GM12864 (cell line): ENCODE measurements at regions not wholly inside any gene's neighbourhood (a gene's known extent, or its start where the extent isn't known, plus 50 kb on each side); places are given as distances from the start of the nearest gene placed in this dataset.

Experiments
- DNase-seq: peaks from one replicate; pipeline ENCODE4 v3.0.0-alpha.2; 2011; ENCODE audit warnings: low read depth
- H3K4me3 ChIP-seq: 2 replicates; pipeline ENCODE4 v1.5.1; 2011; ENCODE audit warnings: mild to moderate bottlenecking, low read depth, low read length, control low read depth
- TF ChIP-seq, protein P1 (sequence below): IDR thresholded peaks from 2 replicates; pipeline ENCODE4 v1.5.1; 2011; ENCODE audit warnings: low read depth, mild to moderate bottlenecking, moderate library complexity, low read length, control low read depth, inconsistent platforms; ENCODE audit errors: missing control alignments

DNA sequence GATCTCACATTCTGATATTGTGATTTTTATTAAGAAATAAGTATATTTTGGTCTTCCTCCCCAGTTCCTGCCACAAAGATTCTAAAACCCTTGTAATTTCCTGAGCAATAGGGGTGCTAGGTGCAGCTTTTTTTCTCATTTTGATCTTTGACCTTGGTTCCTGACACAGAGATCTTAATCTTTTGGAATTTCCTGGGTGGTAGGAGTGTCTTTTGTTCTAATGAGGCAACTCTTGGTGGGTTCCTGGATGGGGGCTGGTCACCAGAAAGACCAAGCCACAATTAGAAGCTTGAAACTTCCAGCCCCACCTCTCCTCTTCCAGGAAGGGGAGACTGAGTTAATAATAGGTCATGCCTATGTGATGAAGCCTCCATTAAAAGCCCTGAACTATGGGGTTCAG lies 334.6 kb downstream of the FOXO1 start:
- H3K4me3 ChIP-seq = no peak overlapping the region
- TF ChIP-seq, protein P1, sequence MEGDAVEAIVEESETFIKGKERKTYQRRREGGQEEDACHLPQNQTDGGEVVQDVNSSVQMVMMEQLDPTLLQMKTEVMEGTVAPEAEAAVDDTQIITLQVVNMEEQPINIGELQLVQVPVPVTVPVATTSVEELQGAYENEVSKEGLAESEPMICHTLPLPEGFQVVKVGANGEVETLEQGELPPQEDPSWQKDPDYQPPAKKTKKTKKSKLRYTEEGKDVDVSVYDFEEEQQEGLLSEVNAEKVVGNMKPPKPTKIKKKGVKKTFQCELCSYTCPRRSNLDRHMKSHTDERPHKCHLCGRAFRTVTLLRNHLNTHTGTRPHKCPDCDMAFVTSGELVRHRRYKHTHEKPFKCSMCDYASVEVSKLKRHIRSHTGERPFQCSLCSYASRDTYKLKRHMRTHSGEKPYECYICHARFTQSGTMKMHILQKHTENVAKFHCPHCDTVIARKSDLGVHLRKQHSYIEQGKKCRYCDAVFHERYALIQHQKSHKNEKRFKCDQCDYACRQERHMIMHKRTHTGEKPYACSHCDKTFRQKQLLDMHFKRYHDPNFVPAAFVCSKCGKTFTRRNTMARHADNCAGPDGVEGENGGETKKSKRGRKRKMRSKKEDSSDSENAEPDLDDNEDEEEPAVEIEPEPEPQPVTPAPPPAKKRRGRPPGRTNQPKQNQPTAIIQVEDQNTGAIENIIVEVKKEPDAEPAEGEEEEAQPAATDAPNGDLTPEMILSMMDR = no peak
- DNase-seq = no peak

DNA sequence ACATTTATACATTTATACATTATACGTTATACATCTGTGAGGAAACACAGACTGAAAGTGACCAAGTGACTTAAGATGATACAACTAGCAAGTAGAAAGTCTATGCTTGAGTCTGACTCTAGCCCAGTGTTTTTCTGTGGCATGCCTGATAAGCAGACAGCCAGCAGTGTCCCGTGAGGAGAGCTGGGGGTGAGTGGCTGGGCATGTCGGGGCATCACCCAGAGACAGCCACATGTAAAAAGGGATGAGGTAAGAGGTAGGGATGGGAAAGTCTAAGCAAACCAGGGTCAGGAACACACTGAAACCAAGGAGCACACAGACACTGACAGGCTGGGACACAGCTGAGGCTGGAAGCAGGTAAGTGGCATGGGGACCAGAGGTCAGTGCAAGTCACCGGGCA lies 333.2 kb downstream of the FOXO1 start:
- TF ChIP-seq, protein P1 = no peak
- no peak overlapping the region for H3K4me3 ChIP-seq
- no peak for DNase-seq

DNA sequence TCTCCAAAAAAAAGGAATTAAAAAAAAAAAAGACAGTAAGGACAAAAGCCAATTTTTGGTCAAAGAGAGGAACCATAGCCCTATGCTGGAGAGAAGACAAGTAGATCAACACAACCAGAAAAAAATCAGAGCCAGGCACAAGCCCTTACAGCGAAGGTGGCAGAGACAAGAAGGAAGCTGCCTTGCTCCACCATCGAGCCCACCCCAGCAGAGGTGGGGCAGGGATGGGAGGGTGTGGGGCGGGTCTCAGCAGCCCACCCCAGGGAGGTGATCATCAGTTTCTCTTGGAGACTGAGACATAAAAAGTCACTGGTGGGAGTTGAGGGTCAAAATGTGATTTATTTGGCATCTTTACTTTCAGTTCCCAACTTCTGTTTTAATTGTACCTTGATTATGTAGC lies 332.4 kb downstream of the FOXO1 start:
- TF ChIP-seq, protein P1 = no peak
- no peak overlapping the region for H3K4me3 ChIP-seq
- DNase-seq = no peak

DNA sequence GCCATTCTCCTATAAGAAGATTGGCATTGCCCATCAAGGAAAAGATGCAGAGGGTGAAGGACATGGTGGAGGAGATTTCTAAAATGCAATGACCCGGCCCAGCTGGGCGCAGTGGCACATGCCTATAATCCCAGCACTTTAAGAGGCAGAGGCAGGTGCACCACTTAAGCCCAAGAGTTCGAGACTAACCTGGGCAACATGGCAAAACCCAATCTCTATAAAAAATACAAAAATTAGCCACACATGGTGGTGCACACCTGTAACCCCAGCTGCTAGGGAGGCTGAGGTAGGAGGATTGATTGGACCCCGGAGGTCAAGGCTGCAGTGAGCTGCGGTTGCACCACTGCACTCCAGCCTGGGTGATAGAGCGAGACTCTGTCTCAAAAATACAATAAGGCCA lies 331.8 kb downstream of the FOXO1 start:
- no peak for DNase-seq
- H3K4me3 ChIP-seq = no peak overlapping the region
- TF ChIP-seq, protein P1 = no peak

DNA sequence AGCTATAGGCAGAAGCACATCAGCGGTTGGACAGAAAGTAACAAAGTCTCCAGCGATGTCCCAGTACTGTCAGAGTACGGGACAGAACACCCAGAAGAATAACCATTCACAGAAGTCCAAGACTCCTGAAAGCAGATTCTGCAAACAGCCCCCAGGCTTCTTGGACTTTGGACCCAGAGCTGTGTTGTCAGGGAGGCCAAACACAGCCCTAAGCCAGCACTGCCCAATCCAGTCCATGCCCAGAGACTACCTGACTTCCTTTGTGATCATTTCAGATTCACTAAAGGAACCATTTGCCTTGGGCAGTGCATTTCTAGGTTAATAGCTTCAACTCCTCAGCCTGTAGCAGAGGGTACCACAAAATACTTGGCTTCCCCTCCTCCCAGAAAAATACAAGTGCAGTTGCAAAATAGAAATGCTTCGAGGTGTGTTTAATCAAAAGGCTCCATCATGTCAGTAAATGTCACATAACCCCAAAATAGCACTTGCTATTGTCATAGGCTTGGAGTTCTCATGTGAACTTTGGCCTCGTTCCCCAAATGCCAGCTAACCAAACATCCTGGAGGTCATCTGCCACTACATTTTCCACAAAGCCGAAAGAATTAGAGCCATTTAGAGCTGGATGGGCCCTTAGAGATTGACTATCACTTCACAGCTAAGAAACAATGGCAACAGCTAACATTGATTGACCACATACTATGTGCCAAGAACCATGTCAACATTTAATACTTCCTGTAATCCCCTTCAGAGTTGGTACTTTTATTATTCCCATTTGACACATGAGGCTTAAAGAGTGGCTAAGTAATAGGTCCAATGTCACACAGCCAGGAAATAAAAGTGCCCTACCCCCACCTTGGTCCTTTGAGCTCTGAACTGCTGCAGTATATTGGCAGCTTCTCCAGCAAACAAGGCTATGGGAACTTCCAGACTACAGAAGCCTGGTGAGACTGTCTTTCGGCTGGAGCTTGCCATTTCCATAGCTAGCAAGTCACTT lies 329.9 kb downstream of the FOXO1 start:
- TF ChIP-seq, protein P1 = no peak
- H3K4me3 ChIP-seq = no peak overlapping the region
- DNase-seq = no peak

DNA sequence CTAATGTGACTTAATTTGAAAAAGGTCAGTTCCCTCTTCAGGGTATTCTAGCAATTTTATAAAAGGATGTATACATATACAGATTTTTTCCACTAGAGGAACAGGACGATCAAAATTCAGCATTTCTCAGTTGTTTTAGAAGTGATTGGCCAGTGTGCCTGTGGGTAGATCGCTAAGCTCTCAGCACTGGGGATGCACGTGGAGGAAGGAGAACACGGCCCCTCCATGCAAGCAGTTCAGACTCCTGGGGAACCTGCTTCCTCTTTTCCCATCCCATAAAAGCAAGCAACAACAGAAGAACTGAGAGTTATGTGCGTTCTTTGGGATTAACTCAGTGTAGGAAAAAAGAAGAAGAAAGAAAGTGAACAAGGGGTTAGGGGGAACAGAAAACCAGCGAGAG lies 328.8 kb downstream of the FOXO1 start:
- TF ChIP-seq, protein P1 = no peak
- no peak overlapping the region for H3K4me3 ChIP-seq
- DNase-seq = no peak

DNA sequence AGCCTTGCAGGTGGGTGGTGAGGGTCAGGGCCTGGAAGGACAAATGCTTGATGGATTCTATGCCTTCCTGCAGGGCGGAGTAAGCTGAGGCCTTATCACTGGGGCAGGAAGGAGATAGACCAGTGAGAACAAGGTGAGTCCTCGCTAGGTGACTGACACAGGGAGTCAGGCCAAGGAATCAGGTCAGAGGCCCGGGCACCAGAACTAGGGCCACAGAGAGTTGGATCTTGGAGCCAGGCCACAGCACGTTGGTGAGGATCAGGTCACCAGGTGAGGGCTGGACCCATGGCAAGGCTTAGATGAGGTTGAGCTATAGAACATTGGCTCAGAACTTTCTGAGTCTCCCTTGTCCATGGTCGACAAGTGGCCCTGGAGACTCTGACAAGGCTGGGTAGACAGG lies 328.2 kb downstream of the FOXO1 start:
- no peak overlapping the region for H3K4me3 ChIP-seq
- no peak for DNase-seq
- TF ChIP-seq, protein P1 = no peak
